ENCODE measurements at regions not wholly inside any gene's neighbourhood (a gene's known extent, or its start where the extent isn't known, plus 50 kb on each side); places are given as distances from the start of the nearest gene placed in this dataset.

- Histone ChIP-seq H3K27me3 (ENCODE audit: control insufficient read depth in 2 of 2, insufficient read depth in 2 of 2, low read length in 2 of 2) (no peaks in the 10 kb centered on the region), H3K36me3 (ENCODE audit: control insufficient read depth, insufficient read depth, low read length) (no peaks in the 10 kb centered on the region), H3K79me2 (ENCODE audit: control insufficient read depth, insufficient read depth, low read length) (no peaks in the 10 kb centered on the region), H2AFZ (ENCODE audit: low read depth, low read length) (no peak overlapping the region), H3K27ac (ENCODE audit: extremely low read depth, low read depth, low read length) (no peak overlapping the region), H3K4me2 (ENCODE audit: insufficient read depth, low read length) (no peak overlapping the region), H3K9me1 (ENCODE audit: control insufficient read depth, insufficient read depth, low read length) (no peaks in the 10 kb centered on the region), H3K4me3 (no peak overlapping the region), H3K9me3 (replicated peaks; ENCODE audit: control insufficient read depth, insufficient read depth, low read depth, low read length) (no peaks in the 10 kb centered on the region), H3K4me1 (replicated peaks in 1 of 2; ENCODE audit: control insufficient read depth in 2 of 2, insufficient read depth in 2 of 2, low read length in 2 of 2) (no peaks in the 10 kb centered on the region), H4K20me1 (replicated peaks; ENCODE audit: control insufficient read depth, insufficient read depth, low read length) (no peaks in the 10 kb centered on the region), H3K9ac (ENCODE audit: insufficient read depth in 1 of 2, low read depth in 2 of 2, low read length in 2 of 2) (no peak overlapping the region)
- BruUV-seq (replicated peaks) = no TSS peak
- no peak for ATAC-seq
- FAIRE-seq = no peak
- ChIA-PET POLR2A (no interaction called here), CTCF (ENCODE audit: low intra/inter-chr PET ratio) (no interaction called here)
- in situ Hi-C loops (cut with MboI) = no loop called here
- intact Hi-C loops (cut with micrococcal nuclease) = no loop called here
- no peak for DNase-seq (ENCODE audit: extremely low read depth in 1 of 4, low spot score in 3 of 4)
- no peak for TF ChIP-seq KDM4B (IDR thresholded peaks at IDR 0.05; ENCODE audit: borderline replicate concordance in 2 of 2, low read depth in 1 of 2)
- TF ChIP-seq KLF1 (tag; IDR thresholded peaks at IDR 0.05) = no peak
- no peak for TF ChIP-seq STAT6 (CRISPR knock-in tag; IDR thresholded peaks at IDR 0.05)
- TF ChIP-seq, protein P1, sequence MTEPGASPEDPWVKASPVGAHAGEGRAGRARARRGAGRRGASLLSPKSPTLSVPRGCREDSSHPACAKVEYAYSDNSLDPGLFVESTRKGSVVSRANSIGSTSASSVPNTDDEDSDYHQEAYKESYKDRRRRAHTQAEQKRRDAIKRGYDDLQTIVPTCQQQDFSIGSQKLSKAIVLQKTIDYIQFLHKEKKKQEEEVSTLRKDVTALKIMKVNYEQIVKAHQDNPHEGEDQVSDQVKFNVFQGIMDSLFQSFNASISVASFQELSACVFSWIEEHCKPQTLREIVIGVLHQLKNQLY (CRISPR knock-in tag; conservative IDR thresholded peaks at IDR 0.05) = no peak
- no peak for TF ChIP-seq DMBX1 (CRISPR knock-in tag; IDR thresholded peaks at IDR 0.05; ENCODE audit: borderline replicate concordance)
- no peak for TF ChIP-seq MTA3 (IDR thresholded peaks at IDR 0.05; ENCODE audit: borderline replicate concordance)
Observed at GRCh38 chr2:198697794-198698193, 759.9 kb downstream of the SATB2 start.
